ENCODE measurements at regions not wholly inside any gene's neighbourhood (a gene's known extent, or its start where the extent isn't known, plus 50 kb on each side); places are given as distances from the start of the nearest gene placed in this dataset.

DNA sequence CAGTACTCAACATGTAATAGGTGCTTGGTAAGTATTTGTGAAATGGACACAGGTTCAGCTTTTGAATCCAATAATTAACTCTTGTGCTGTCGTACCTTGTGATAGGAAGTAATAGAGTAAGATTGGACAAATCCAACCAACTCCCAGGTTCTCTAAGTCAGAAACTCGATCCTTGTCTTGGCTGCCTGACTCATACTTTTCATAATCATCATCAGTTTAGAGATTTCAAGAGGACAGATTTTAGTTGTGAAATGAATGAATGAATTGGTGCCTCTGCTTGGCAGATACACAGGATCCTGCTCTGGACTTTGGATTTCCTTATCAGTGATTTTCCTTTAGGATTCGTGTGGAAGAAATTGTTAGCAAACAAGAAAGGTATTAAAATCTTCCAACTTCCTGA lies 1145.2 kb downstream of the AACS start:
- TF ChIP-seq, protein P1, sequence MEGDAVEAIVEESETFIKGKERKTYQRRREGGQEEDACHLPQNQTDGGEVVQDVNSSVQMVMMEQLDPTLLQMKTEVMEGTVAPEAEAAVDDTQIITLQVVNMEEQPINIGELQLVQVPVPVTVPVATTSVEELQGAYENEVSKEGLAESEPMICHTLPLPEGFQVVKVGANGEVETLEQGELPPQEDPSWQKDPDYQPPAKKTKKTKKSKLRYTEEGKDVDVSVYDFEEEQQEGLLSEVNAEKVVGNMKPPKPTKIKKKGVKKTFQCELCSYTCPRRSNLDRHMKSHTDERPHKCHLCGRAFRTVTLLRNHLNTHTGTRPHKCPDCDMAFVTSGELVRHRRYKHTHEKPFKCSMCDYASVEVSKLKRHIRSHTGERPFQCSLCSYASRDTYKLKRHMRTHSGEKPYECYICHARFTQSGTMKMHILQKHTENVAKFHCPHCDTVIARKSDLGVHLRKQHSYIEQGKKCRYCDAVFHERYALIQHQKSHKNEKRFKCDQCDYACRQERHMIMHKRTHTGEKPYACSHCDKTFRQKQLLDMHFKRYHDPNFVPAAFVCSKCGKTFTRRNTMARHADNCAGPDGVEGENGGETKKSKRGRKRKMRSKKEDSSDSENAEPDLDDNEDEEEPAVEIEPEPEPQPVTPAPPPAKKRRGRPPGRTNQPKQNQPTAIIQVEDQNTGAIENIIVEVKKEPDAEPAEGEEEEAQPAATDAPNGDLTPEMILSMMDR (IDR thresholded peaks at IDR 0.05): no peak
- no peak for TF ChIP-seq POLR2A (IDR thresholded peaks at IDR 0.05)
